HG03342 (cell line): ENCODE measurements at regions not wholly inside any gene's neighbourhood (a gene's known extent, or its start where the extent isn't known, plus 50 kb on each side); places are given as distances from the start of the nearest gene placed in this dataset.

ENCODE experiments used
- ATAC-seq: cut with Tn5 transposase; IDR thresholded peaks from one replicate; pipeline ENCODE4 v1.9.1; 2021; ENCODE audit warnings: mild to moderate bottlenecking, moderate library complexity; ENCODE audit not compliant: unreplicated experiment

GRCh38 chr5:171600741-171601265 is 181.4 kb downstream of the FGF18 start:
- ATAC-seq, result no peak

- ATAC-seq, result no peak
These were observed 181.9 kb downstream of the FGF18 start for GRCh38 chr5:171601266-171601881.

- ATAC-seq, result no peak
These were observed 182.0 kb upstream of the SMIM23 start for GRCh38 chr5:171603591-171603990.

GRCh38 chr5:171604195-171604594 is 181.4 kb upstream of the SMIM23 start:
- no peak for ATAC-seq

- ATAC-seq, result no peak
These were observed 179.1 kb upstream of the SMIM23 start for GRCh38 chr5:171606414-171607024.

- no peak for ATAC-seq
These were observed 177.8 kb upstream of the SMIM23 start for GRCh38 chr5:171607863-171608262.

- ATAC-seq, result no peak
These were observed 175.7 kb upstream of the SMIM23 start for GRCh38 chr5:171609806-171610452.

- no peak for ATAC-seq
These were observed 174.9 kb upstream of the SMIM23 start for GRCh38 chr5:171610686-171611085.

- no peak for ATAC-seq
These were observed 172.9 kb upstream of the SMIM23 start for GRCh38 chr5:171612749-171613148.

GRCh38 chr5:171614511-171614910 is 171.1 kb upstream of the SMIM23 start:
- no peak for ATAC-seq

- ATAC-seq, result no peak
These were observed 170.5 kb upstream of the SMIM23 start for GRCh38 chr5:171614971-171615653.

- ATAC-seq, result no peak
These were observed 169.6 kb upstream of the SMIM23 start for GRCh38 chr5:171615705-171616640.

GRCh38 chr5:171617266-171617665 is 168.4 kb upstream of the SMIM23 start:
- no peak for ATAC-seq

- no peak for ATAC-seq
These were observed 167.6 kb upstream of the SMIM23 start for GRCh38 chr5:171617817-171618591.

GRCh38 chr5:171619196-171619595 is 166.4 kb upstream of the SMIM23 start:
- no peak for ATAC-seq

- no peak for ATAC-seq
These were observed 165.9 kb upstream of the SMIM23 start for GRCh38 chr5:171619744-171620143.

GRCh38 chr5:171622010-171622409 is 163.6 kb upstream of the SMIM23 start:
- no peak for ATAC-seq

- no peak for ATAC-seq
These were observed 162.5 kb upstream of the SMIM23 start for GRCh38 chr5:171623107-171623506.

GRCh38 chr5:171623551-171624097 is 162.0 kb upstream of the SMIM23 start:
- ATAC-seq, result no peak
